ENCODE measurements at regions not wholly inside any gene's neighbourhood (a gene's known extent, or its start where the extent isn't known, plus 50 kb on each side); places are given as distances from the start of the nearest gene placed in this dataset.
"Not testable (repeated sequence)": the region's sequence is repeated elsewhere in the genome, so short reads cannot be mapped to it uniquely, and the experiment has no call there.

DNA sequence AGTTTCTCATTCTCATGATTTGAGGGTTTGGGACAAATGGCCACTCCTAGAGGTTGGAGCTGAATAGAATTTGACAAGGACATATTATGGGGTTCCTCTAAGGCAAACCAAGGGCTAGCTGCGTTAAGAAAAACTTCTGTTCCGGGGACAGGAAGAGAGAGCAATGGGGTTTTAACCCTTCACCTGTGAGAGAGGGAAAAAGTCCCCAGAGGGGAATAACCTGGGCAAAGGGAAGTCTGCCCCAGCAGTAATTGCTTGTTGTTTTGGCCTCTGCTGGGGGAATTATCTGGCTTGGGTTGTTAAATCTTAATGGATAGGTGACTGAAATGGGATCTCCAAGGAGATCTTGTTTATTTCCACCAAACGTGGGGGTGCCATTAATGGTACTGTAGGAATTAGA is 110.1 kb upstream of the MOCS2 start:
- DNase-seq, result no peak

DNA sequence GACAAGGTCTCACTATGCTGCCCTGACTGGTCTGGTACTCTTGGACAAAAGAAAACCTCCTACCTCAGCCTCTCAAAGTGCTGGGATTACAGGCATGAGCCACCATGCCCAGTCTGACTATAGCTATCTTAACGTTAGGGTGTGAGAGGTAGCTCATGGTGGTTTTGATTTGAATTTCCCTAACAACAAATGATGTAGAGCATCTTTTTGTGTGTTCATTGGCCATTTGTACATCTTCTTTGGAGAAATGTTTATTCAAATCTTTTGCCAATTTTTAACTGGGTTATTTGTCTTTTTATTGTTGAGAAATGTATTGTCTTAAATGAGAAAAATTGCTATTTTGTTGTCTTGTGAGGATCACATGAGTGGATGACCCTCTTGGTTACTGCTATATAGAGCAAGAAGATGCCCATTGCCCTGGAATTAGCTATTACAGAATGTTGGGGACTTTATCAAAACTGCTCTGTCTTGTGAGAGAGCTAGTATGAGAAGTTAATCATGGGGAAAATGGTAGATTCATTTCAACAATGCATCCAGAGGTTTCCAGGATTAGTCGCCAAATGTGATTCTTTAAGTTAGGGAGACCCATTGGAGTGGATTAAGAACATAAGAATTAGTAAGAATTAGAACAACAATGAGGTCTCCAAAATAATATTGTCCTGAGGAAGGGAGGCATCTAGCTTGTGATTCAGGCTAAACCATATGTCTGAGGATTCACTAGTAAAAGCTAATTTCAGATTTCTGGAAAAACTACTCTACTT is 124.3 kb upstream of the MOCS2 start:
- no peak for DNase-seq

DNA sequence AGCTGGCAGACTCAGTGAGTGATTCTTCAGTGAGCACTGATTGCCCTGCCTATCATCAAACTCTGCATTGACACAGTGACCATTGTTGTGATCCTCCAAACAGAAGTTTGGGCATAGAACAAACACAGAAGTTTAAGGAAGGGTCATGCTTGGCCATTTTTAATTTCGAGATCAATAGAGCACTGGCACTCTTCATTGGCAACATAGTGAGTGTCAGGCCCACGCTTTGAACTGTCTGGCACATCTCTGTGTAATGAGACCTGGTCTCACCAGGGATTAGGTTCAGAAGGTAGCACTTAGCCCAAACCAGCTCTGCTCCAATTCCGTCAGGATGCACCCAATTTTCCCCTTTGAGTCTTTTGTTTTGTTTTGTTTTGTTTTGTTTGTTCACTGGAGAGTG is 127.1 kb upstream of the MOCS2 start:
- no peak for DNase-seq

DNA sequence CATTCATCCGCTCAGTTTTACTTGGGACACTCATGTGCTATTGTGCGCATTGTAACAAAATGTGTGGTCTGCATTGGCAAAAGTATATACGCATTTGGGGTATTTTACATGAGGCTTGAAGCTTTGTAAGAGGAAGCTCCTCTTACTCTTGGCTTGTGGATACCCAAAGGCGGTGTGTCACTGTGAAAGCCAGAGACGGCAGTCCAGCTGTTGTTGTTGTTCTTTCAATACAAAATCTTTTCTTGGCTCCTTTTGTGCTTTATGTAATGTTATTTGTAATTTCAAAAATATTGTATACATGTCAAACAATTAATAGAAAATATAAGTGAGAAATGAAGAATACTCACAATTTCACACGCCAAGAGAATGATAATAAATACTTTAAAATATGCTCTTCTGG is 128.3 kb upstream of the MOCS2 start:
- no peak for DNase-seq

DNA sequence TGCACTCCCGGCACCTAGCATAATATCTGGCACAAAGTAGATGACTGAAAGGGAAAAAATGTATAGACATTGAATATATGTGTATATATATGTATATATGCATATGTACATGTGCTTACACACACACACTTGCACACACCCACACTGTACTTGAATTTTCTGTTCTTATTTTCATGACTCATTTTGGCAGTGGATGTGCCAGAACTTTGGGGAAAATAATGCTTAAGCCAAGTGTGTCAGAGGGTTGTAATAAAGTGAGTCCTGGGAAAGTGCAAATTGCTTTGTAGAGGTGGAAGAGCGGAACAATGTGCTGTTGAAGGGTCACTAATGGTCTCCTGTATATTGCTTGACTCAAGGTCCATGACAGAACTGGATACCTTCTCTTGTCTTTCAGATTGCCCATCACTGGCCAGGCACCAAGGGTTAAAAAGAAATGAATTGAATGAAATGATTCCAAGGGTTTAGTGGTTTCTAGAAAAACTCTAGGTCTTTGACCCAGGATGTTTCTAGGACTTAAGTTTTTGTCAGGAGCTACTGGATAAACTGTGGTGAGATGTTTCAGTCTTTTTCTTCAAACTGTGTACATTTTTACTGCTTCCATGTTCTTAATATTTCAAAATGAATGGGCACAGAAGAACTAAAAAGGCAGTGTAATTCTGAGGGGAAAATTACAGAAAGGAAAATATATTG is 129.9 kb upstream of the MOCS2 start:
- no peak for DNase-seq

DNA sequence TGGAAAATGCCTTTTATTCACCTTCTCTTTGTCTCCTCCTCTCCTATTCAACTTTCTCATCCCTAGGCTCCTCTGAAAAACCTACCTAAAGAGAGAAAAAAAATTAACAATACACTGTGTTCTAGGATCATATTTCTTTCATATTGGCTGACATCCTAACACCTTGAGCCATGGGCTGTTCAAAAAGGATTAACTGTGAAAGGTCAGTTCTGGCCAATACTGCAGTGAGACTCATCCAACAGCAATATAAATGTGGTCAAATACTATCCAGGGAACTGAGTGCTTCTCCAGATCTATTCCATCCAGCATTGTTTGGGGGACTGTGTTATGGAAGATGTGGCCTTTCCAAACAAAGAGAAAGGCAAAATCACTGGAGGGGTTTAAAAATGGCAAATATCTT is 131.1 kb upstream of the MOCS2 start:
- DNase-seq, result no peak

DNA sequence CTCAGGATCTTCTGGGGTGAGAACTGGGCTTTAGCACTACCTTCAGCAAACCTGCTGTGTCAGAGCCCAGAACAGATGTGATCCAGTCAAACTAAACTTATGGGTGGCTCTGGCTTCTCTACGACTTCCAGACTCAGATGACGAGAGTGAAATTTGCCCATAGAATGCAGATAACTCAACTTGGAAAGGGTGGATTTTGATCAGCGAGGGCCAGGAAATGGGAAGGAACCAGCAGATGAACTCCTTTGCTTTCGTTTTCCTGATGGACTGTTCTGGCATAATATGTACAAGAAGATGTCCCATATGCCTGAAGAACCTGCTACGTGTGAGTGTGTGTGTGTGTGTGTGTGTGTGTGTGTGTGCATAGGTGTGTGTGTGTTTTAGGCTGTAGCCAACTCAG is 132.0 kb upstream of the MOCS2 start:
- DNase-seq, result no peak

DNA sequence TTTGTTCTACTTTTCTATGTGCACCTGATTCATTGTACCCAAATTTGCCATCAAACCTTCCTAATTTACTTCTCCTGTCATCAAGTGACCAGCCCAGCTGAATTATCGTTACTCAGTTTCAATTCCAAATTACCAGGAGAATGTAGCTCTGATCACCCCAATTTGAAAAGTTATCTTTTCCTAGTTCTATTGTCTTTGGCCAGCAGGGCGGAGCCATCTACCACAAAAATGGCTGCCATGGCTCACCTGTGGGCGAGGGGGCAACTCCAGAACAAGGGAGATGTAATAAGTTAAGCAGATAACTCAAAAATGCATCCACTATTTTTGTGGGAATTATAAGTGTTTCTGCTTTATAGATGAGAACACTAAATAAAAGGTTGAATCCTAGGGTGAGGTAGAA is 133.8 kb upstream of the MOCS2 start:
- DNase-seq, result no peak

DNA sequence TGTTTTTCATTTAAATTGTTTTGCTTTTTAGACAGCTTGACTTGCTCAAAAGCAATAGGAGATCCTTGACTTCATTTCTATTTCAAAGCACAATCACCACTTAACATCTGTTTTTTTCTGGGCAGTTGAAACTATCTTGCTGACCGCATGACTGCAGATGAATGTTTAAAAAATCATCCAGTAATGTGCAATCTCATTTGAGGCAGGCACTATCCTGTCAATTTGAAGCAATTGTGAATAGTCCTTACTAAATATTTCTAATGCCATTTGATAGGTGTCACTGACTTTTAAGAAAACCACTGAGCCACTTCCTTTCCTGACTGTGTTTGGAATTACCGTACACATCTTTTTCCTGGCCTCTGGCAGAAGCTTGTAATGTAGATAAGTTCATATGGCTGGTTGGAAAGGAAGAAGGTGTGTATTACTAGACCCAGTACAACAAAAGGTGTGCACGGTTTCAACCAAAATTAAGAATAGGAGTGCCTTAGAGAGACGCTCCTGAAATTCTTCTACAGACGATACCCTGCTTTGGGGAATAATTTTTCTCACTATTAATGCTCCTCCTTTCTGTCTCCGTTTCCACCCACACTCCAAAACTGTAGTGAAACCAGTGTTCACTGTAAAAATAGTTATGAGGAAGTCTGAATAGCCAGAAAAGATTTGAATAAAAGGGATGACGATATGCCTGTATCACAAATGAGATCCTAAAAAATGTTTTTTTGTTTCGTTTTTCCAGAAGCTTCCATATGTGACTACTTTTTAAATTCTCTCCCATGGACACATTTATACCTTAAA is 136.7 kb upstream of the MOCS2 start:
- no peak for DNase-seq

DNA sequence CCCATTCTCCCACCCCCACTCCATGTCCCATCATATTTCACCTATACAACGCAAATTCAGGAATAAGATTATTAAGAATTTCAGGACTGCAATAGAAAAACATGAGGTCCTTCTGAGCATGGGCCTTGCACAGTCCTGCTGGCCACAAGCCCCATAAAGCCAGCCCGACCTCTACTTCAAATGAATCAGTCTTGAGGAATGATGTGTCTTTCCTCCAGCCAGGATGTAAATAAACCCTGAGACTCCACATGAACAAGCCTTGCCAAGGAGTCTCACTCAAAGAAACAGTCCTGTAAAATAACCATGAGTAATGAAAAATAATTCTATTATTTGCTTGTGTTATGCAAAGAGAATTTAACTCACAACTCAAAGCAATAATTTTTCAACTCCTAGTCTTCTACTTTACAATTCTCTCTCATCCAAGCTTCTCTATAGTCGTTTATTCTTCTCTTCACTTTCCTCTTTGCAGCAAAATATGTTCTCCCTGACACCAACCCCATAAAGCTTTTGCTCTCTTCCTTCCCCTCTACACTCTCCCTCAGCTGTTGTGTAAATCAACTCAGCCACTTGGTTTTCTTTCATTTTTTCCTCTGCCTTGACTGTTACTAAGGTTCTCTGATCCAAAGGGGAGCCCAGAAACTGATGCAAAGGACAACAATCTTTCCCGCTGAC is 140.1 kb upstream of the MOCS2 start:
- no peak for DNase-seq

DNA sequence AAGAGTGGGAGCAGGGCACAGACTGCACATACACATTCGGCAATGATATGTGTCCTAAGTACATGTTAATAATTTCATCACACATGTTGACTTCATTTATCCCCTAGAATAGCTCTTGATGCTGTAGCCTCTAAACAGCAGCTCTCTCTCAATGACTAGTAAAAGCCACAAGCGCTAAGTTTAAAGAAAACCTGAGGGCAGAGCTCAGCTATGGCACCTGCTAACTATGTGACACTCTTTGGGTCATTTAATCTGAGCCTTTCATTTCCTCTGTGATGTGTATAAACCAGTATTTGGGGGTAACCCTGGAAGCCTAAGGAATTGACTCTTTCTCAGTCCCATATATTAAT is 140.6 kb upstream of the MOCS2 start:
- no peak for DNase-seq

DNA sequence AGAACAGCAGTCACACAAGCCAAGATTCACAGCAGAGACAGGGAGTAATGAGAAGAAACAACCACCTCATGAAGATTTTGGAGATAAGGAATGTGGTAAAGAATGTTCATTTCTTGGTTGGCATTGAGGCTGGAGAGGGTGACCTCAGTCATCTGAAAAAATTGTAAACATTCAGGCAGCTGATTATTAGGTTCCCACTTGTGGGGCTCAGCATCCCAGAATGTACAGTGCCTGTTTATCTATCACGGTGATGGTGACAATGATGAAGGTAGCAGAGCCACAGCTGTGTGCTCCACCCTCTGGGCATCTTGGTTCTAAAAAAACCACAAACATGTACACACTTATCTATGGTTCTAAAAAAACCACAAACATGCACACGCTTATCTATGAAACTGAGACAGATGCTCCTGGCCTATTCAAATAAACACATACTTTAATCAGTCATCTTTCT is 143.9 kb upstream of the MOCS2 start:
- no peak for DNase-seq

DNA sequence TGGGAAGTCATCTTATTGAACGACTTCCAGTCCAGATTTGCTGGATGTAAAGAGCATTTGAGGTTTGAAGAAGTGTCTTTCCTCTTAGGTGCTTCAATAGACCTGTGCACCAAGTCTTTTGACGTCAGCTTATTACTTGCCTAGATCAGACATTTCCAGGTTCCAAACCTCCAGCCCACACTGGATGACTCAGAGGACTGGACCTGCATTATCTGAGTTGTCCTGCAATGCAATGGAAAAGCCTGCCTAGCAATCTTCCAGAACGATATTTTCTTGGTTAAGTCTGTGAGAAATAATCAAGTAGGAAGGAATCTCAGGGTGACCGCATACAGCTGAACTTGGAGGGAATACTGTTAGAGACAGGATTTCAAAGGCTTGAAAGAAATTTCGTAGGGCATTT is 147.2 kb upstream of the MOCS2 start:
- DNase-seq, result no peak

DNA sequence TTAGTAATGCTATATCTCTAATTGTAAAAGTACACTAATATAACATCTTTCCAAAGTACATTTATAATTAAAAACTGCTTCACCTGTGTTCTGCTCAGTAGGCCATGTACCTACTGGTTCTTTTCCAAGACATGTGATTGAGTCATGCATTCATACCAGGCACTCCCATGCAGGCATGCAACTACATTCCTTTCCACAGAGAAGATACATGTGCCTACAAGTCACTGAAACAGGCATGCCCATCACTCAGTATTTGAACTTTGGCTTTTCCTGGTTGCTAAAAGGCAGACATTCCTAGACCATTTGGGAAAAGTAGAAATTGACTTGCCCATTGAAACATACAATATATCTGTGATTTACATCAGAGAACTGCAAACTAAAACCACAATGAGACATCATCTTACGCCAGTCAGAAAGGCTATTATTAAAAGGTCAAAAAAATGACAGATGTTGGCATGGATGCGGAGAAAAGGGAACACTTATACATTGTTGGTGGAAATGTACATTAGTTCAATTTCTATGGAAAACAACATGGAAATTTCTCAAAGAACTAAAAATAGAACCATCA is 148.3 kb upstream of the MOCS2 start:
- DNase-seq, result no peak

DNA sequence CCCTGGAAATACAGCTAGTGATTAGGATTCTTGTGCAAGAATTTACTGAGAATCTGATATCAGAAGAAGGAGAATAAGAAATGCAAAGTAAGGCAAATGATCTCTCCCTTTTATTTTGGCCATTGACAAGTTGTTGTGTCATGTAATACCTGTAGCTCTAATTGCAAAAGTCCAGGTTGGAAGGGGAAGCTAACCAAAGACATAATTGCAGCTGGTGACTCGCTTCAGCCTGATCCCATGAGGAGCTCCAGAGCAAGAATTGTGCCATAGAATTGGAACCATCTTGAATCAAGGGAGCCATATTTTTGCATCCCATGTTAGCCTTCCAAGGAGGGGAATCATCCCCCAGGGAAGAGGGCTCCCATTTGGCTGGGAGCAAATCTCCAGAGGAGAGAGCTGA is 149.6 kb upstream of the MOCS2 start:
- DNase-seq, result no peak

DNA sequence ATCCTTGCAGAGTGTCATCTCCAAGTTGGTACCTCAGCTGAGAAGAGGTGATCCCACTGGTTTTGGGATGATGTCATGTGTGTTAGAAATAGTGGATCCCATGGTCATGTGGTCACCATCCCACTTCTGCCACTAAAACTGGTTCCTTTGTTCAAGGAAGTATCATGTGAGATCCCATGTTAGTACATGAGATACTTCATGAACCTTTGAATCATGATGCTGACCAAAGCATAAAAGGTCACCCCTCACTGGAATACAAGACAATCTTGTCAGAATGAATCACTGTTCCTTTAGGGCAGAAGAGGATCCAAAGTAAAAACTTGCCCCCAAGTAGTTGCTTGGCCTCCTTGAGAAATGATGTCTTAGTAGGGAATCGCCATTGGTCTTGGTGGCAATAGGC is 150.9 kb upstream of the MOCS2 start:
- no peak for DNase-seq

DNA sequence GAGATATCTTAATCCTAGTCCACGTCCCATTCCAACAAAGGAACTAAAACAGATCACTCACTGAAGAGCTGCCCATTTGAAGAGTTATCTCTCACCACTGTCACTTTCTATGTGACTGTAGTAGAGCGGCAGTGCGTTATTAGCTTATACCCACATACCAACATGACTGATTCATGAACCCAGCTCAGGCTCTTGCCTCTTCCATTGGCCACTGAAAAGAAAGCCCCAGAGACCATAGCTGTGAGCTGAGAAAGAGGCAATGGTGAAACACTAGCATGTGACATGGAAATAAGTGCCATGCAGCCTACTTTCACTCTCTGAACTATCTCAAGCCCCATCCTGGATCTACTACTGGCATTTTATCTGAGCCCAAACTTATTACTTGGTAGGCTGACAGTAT is 151.7 kb upstream of the MOCS2 start:
- no peak for DNase-seq

DNA sequence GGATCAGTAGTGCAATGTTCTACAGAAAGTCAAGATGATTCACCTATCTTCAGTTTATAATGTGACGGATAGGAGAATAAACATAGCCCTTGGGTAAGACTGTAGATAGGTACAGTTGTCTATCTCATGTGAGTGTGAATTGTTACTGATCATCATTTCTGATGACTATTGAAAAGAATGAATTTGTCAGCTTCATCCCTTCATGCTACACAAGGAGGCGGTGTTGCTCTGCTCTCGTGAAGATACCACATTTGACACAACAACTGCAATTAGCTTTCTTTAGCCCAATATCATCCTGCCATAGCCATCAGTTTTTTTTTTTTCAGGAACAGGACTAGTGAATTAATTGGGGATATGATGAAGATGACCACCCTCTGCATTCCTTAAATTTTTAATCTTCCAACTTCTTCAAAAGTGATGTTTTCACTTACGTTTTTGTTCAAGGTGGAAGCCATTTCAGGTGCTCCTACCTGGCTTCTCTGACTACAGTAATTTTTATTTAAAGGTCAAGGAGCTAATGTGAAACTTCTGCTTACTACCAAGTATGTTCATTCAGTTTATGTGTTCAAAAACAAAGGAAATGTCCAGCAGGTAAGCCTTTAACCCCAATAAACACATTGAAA is 152.9 kb upstream of the MOCS2 start:
- peak in 1 of 2 experiments; percentile 2 for DNase-seq

DNA sequence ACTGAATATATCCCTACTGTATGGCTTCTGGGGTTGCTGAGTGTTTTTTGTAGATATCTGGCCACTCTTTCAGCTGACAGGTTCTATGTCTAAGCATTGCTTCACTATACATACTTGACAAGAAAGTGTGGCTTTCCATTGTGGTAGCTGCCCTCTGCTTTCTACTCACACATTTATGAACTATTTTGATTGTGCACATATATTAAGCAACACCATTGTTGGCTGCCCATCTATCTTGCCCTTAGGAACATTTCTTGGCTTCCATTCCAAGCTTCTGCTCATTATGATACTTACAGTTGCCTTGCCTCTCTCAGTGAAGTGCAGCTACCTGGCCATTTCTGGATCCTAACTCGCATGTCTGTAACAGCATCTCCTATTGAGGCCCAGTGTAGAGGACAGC is 153.6 kb upstream of the MOCS2 start:
- DNase-seq, result no peak

DNA sequence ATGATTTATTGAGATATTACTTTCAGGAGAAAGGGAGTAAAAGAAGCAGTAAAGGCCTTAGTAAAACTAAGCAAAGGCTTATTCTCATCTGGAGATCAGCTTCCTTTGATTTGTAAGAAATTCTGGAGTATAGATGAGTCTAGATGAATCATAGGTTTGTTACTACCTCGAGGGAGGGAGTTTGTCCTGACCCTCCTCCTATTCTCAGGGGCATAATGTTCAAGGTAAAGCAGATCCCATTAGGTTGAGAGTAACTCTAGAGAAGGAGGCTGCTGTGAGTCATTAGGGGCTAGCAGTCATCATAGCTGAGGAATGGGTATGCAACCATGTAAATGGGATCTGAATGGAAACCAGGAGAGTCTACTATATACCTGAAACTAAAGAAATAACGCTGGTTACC is 155.5 kb upstream of the MOCS2 start:
- DNase-seq, result no peak

DNA sequence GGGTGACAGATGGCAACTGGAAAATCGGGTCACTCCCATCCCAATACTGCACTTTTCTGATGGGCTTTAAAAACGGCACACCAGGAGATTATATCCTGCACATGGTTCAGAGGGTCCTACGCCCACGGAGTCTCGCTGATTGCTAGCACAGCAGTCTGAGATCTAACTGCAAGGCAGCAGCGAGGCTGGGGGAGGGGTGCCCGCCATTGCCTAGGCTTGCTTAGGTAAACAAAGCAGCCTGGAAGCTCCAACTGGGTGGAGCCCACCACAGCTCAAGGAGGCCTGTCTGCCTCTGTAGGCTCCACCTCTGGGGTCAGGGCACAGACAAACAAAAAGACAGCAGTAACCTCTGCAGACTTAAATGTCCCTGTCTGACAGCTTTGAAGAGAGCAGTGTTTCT is 158.7 kb upstream of the MOCS2 start:
- DNase-seq, result not testable (repeated sequence)

DNA sequence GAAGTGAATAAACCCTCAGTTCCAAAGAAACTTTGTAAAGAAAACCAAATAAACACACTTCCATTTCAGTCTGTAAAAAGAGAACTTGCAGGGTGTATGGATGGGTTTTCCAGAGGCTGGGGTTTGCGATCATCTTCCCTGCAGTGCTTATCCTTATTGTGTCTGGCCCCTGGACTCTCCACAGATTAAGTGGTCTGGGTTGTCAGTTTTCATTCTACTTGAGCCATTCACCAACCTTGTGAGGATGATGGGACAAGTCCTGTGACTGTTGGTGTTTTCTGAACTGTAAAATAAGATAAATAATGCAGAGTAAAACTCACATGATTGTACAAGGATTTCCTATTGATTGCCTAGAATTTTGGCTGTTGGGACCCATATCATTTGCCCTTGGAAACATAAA is 166.1 kb upstream of the MOCS2 start:
- no peak for DNase-seq

DNA sequence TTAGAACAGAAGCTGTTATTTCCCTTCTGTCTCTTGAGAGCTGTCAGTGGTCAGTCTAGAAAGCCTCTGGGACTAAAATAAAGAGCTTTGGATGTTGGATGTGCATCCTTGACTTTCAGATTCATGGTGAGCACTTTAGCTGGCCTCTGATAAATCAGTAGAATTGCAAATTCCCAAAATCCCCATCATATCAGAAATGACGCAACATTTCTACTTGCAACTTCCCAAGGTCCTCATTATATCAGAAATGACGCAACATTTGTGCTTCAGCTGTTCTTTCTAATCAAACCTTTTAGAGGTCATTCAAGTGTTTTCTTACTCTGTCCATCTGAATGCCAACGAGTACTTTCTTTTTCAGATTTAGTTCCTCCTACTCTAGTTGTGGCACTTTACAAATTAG is 167.3 kb upstream of the MOCS2 start:
- DNase-seq, result no peak

All from NCI-H446 (cell line).